Mesenchymal stem cell (in vitro differentiated cells and primary cell): ENCODE measurements at regions not wholly inside any gene's neighbourhood (a gene's known extent, or its start where the extent isn't known, plus 50 kb on each side); places are given as distances from the start of the nearest gene placed in this dataset.
"Not testable (repeated sequence)": the region's sequence is repeated elsewhere in the genome, so short reads cannot be mapped to it uniquely, and the experiment has no call there.

Experiments used
- DNase-seq: peaks from one replicate; pipeline ENCODE4 v3.0.0-alpha.2; 2013
- H2AFZ ChIP-seq: one replicate; pipeline ENCODE4 v1.6.1; 2013; ENCODE audit warnings: low read depth, mild to moderate bottlenecking, control low read depth, inconsistent platforms, low read length, moderate library complexity
- H2AK5ac ChIP-seq: 2 replicates; pipeline ENCODE4 v1.6.1; 2013; ENCODE audit warnings: low read length, moderate library complexity, mild to moderate bottlenecking, inconsistent platforms; ENCODE audit not compliant: severe bottlenecking
- H2BK120ac ChIP-seq: one replicate; pipeline ENCODE4 v1.6.1; 2013; ENCODE audit warnings: low read depth, mild to moderate bottlenecking, inconsistent platforms, low read length, moderate library complexity
- H2BK12ac ChIP-seq, 2 experiments: one replicate each; pipeline ENCODE4 v1.6.1; 2013; ENCODE audit warnings: inconsistent platforms in 2 of 2, low read length in 2 of 2, mild to moderate bottlenecking in 2 of 2, moderate library complexity in 2 of 2, control low read depth in 1 of 2
- H2BK15ac ChIP-seq: one replicate; pipeline ENCODE4 v1.6.1; 2013; ENCODE audit warnings: mild to moderate bottlenecking, low read depth, inconsistent platforms; ENCODE audit not compliant: poor library complexity, severe bottlenecking
- H2BK5ac ChIP-seq: 2 replicates; pipeline ENCODE4 v1.6.1; 2013; ENCODE audit warnings: low read depth, mild to moderate bottlenecking, low read length, control low read depth, inconsistent platforms; ENCODE audit not compliant: poor library complexity, severe bottlenecking
- H3K14ac ChIP-seq, 2 experiments: one replicate each; pipeline ENCODE4 v1.6.1; 2013; ENCODE audit warnings: inconsistent platforms in 2 of 2, low read length in 2 of 2, control low read depth in 1 of 2, mild to moderate bottlenecking in 1 of 2, moderate library complexity in 1 of 2
- H3K18ac ChIP-seq, 2 experiments: one replicate each; pipeline ENCODE4 v1.6.1; 2013; ENCODE audit warnings: inconsistent platforms in 2 of 2, low read length in 2 of 2, control low read depth in 1 of 2, low read depth in 1 of 2, mild to moderate bottlenecking in 1 of 2
- H3K23ac ChIP-seq, 2 experiments: one replicate each; pipeline ENCODE4 v1.6.1; 2013; ENCODE audit warnings: inconsistent platforms in 2 of 2, low read length in 2 of 2, mild to moderate bottlenecking in 2 of 2, moderate library complexity in 2 of 2, control low read depth in 1 of 2
- H3K27ac ChIP-seq: 2 replicates; pipeline ENCODE4 v1.5.1; 2013; ENCODE audit warnings: mild to moderate bottlenecking, moderate library complexity, low read length, control low read depth, inconsistent platforms; ENCODE audit not compliant: poor library complexity, severe bottlenecking
- H3K27me3 ChIP-seq, 2 experiments: 2 replicates each; pipeline versions ENCODE4 v1.6.1 to v1.7.0; 2013; ENCODE audit warnings: low read length in 2 of 2, mild to moderate bottlenecking in 2 of 2, moderate library complexity in 2 of 2, control low read depth in 1 of 2, inconsistent platforms in 1 of 2; ENCODE audit not compliant: control insufficient read depth in 1 of 2, insufficient read depth in 1 of 2
- H3K36me3 ChIP-seq, 2 experiments: 2 replicates each; pipeline versions ENCODE4 v1.6.1 to v1.7.0; 2013; ENCODE audit warnings: low read length in 2 of 2, control low read depth in 1 of 2, inconsistent platforms in 1 of 2, low read depth in 1 of 2, mild to moderate bottlenecking in 1 of 2; ENCODE audit not compliant: insufficient read depth in 2 of 2, control insufficient read depth in 1 of 2
- H3K4ac ChIP-seq, 2 experiments: one replicate each; pipeline ENCODE4 v1.6.1; 2013; ENCODE audit warnings: inconsistent platforms in 2 of 2, low read length in 2 of 2, mild to moderate bottlenecking in 2 of 2, moderate library complexity in 2 of 2, control low read depth in 1 of 2, low read depth in 1 of 2
- H3K4me1 ChIP-seq: 2 replicates; pipeline ENCODE4 v1.6.1; 2013; ENCODE audit warnings: low read depth, low read length, control low read depth; ENCODE audit not compliant: control insufficient read depth, insufficient read depth
- H3K4me2 ChIP-seq: 2 replicates; pipeline ENCODE4 v1.6.1; 2013; ENCODE audit warnings: low read length, mild to moderate bottlenecking, inconsistent platforms; ENCODE audit not compliant: poor library complexity, severe bottlenecking
- H3K4me3 ChIP-seq, 2 experiments: 2 replicates each; pipeline versions ENCODE4 v1.5.1 to v1.7.0; 2013; ENCODE audit warnings: low read length in 2 of 2, mild to moderate bottlenecking in 2 of 2, control low read depth in 1 of 2, low read depth in 1 of 2; ENCODE audit not compliant: insufficient read depth in 1 of 2
- H3K79me1 ChIP-seq: replicated peaks from 2 replicates; pipeline ENCODE4 v1.6.1; 2013; ENCODE audit warnings: mild to moderate bottlenecking, control low read depth, low read length, inconsistent platforms; ENCODE audit not compliant: poor library complexity, severe bottlenecking
- H3K9ac ChIP-seq: 2 replicates; pipeline ENCODE4 v1.7.0; 2013; ENCODE audit warnings: mild to moderate bottlenecking, low read length, moderate library complexity
- H3K9me3 ChIP-seq: 2 replicates; pipeline ENCODE4 v1.7.0; 2013; ENCODE audit warnings: mild to moderate bottlenecking, low read length; ENCODE audit not compliant: control insufficient read depth
- H4K8ac ChIP-seq: one replicate; pipeline ENCODE4 v1.6.1; 2013; ENCODE audit warnings: inconsistent platforms, mild to moderate bottlenecking, low read length, moderate library complexity
- H4K91ac ChIP-seq: one replicate; pipeline ENCODE4 v1.6.1; 2013; ENCODE audit warnings: mild to moderate bottlenecking, low read length, inconsistent platforms
- WGBS: methylation state at CpG from one replicate; pipeline ENCODE4 v1.1.7; 2013; ENCODE audit warnings: mixed read lengths; 5-methylcytosine and 5-hydroxymethylcytosine counted together

GRCh38 chr3:80608072-80608471, 840.3 kb upstream of the ROBO1 start:
- H3K9me3 ChIP-seq, H3K9ac ChIP-seq, H3K23ac ChIP-seq, H3K4me1 ChIP-seq, H3K79me1 ChIP-seq, DNase-seq, H3K4me2 ChIP-seq, H3K27me3 ChIP-seq, H3K36me3 ChIP-seq, H4K8ac ChIP-seq, H3K4ac ChIP-seq, H2BK120ac ChIP-seq, H4K91ac ChIP-seq, H2AK5ac ChIP-seq, H2BK15ac ChIP-seq, H3K4me3 ChIP-seq, H2AFZ ChIP-seq, H3K27ac ChIP-seq, H2BK12ac ChIP-seq, H2BK5ac ChIP-seq, H3K14ac ChIP-seq, H3K18ac ChIP-seq: not testable (repeated sequence)
- 85% methylated on average over 3 of the region's 3 CpGs for WGBS

DNA sequence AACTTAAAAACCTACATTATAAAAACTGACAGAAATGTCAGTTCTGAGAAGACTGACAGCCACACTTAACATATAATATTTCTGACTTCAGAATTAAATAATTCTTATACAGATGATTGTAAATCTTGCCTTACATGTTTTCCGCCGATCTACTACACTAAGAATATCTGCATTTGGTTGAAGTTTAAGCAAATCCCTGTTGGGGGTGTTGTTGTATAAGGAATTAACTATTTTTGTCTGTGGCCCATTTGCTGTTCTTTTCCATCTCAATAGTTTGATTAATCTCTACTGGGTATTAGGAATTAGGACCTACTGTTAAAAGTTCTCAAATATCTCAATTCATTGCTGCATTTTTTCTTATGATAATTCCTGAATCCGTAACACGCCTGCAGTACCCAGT, 838.3 kb upstream of the ROBO1 start:
- H3K36me3 ChIP-seq: no peaks in the 10 kb centered on the region
- H2BK5ac ChIP-seq: no peak overlapping the region

DNA sequence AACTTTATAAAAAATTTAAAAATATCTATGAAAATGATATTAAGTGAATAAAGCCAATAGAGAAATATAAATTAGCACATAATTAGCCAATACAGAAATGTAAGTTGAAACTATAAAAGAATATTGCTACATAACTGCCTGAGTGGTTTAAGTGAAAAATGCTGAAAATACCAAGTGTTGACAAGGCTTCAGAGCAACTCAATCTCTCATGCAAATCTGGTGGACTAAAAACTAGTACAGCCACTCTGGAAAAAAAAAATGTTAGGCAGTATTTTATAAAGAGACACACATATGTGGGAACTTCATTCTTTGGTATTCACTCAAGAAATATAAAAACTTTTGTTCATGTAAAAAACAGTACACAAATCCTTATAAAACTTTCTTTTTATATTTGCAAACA, 833.7 kb upstream of the ROBO1 start:
- H3K4me1 ChIP-seq: no peaks in the 10 kb centered on the region
- H2BK120ac ChIP-seq: no peak overlapping the region
- no peaks in the 10 kb centered on the region for H3K27me3 ChIP-seq
- H4K91ac ChIP-seq: no peak overlapping the region
- H2BK12ac ChIP-seq: no peak overlapping the region
- H3K14ac ChIP-seq: no peak overlapping the region
- H3K79me1 ChIP-seq: no peaks in the 10 kb centered on the region
- no peak overlapping the region for H3K23ac ChIP-seq
- no peak overlapping the region for H2BK5ac ChIP-seq
- H4K8ac ChIP-seq: no peak overlapping the region
- no peak overlapping the region for H3K4ac ChIP-seq
- H3K18ac ChIP-seq: no peak overlapping the region
- H2AK5ac ChIP-seq: no peak overlapping the region
- H3K9me3 ChIP-seq: peaks cover 3% of the 10 kb centered on the region
- H3K4me3 ChIP-seq: no peak overlapping the region
- no peak overlapping the region for H3K27ac ChIP-seq
- H3K4me2 ChIP-seq: no peak overlapping the region
- no peaks in the 10 kb centered on the region for H3K36me3 ChIP-seq
- no peak overlapping the region for H2AFZ ChIP-seq
- no peak for DNase-seq
- H3K9ac ChIP-seq: no peak overlapping the region
- H2BK15ac ChIP-seq: no peak overlapping the region

More for the DNA sequence above, 838.3 kb upstream of the ROBO1 start:
- Histone ChIP-seq H3K9ac (no peak overlapping the region), H4K91ac (no peak overlapping the region), H3K4ac (no peak overlapping the region), H3K9me3 (no peaks in the 10 kb centered on the region), H3K27me3 (no peaks in the 10 kb centered on the region), H3K14ac (no peak overlapping the region), H2BK15ac (no peak overlapping the region), H3K4me3 (no peak overlapping the region), H2AFZ (no peak overlapping the region), H3K4me1 (no peaks in the 10 kb centered on the region), H3K27ac (no peak overlapping the region), H3K23ac (no peak overlapping the region), H3K4me2 (no peak overlapping the region), H3K18ac (no peak overlapping the region), H2AK5ac (no peak overlapping the region), H2BK12ac (no peak overlapping the region), H4K8ac (no peak overlapping the region), H3K79me1 (no peaks in the 10 kb centered on the region), H2BK120ac (no peak overlapping the region)
- DNase-seq: no peak
- WGBS: 87% methylated on average over 4 of the region's 4 CpGs

GRCh38 chr3:80592792-80593191, 825.0 kb upstream of the ROBO1 start:
- H3K9me3 ChIP-seq: peaks cover 4% of the 10 kb centered on the region
- no peak overlapping the region for H2AFZ ChIP-seq
- H3K23ac ChIP-seq: no peak overlapping the region
- H2BK120ac ChIP-seq: no peak overlapping the region
- H3K4ac ChIP-seq: no peak overlapping the region
- H2BK15ac ChIP-seq: no peak overlapping the region
- DNase-seq: no peak
- no peak overlapping the region for H2BK5ac ChIP-seq
- no peak overlapping the region for H4K8ac ChIP-seq
- H2BK12ac ChIP-seq: no peak overlapping the region
- no CpG with 5 or more reads among the region's 1 CpG for WGBS
- H4K91ac ChIP-seq: no peak overlapping the region
- H2AK5ac ChIP-seq: no peak overlapping the region
- no peak overlapping the region for H3K4me2 ChIP-seq
- H3K4me1 ChIP-seq: no peaks in the 10 kb centered on the region
- H3K18ac ChIP-seq: no peak overlapping the region
- H3K27me3 ChIP-seq: no peaks in the 10 kb centered on the region
- H3K79me1 ChIP-seq: no peaks in the 10 kb centered on the region
- H3K27ac ChIP-seq: no peak overlapping the region
- no peak overlapping the region for H3K9ac ChIP-seq
- H3K4me3 ChIP-seq: no peak overlapping the region
- no peak overlapping the region for H3K14ac ChIP-seq
- H3K36me3 ChIP-seq: no peaks in the 10 kb centered on the region
